ENCODE measurements at regions not wholly inside any gene's neighbourhood (a gene's known extent, or its start where the extent isn't known, plus 50 kb on each side); places are given as distances from the start of the nearest gene placed in this dataset.

DNA sequence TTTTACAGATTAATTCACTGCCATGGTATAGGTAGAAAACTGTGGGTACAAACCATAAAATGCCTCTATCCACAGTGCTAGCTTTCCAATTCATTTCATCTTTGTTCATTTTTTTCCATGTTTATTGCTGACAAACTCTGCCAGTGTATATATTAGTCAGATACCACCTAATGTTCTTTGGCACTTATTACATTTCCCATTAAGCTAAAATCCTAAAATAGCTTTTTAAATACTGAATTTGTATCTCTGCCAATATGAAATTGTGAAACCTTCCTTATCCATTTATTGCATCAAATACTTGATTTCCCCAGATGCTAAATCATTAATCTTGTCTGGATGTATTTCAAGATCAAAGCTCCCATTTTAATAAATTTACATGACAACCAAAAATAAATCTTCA, 150.1 kb upstream of the FSCB start:
- TF ChIP-seq, protein P1, sequence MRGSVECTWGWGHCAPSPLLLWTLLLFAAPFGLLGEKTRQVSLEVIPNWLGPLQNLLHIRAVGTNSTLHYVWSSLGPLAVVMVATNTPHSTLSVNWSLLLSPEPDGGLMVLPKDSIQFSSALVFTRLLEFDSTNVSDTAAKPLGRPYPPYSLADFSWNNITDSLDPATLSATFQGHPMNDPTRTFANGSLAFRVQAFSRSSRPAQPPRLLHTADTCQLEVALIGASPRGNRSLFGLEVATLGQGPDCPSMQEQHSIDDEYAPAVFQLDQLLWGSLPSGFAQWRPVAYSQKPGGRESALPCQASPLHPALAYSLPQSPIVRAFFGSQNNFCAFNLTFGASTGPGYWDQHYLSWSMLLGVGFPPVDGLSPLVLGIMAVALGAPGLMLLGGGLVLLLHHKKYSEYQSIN (CRISPR knock-in tag; IDR thresholded peaks at IDR 0.05; ENCODE audit: borderline replicate concordance), result no peak
- TF ChIP-seq FOSL1 (CRISPR knock-in tag; IDR thresholded peaks at IDR 0.05; ENCODE audit: borderline replicate concordance), result no peak
- TF ChIP-seq ETV5 (CRISPR knock-in tag; IDR thresholded peaks at IDR 0.05; ENCODE audit: borderline replicate concordance), result no peak
- TF ChIP-seq HOXD1 (CRISPR knock-in tag; IDR thresholded peaks at IDR 0.05), result no peak
- TF ChIP-seq TSC22D2 (CRISPR knock-in tag; IDR thresholded peaks at IDR 0.05; ENCODE audit: borderline replicate concordance), result no peak
- TF ChIP-seq, protein P2, sequence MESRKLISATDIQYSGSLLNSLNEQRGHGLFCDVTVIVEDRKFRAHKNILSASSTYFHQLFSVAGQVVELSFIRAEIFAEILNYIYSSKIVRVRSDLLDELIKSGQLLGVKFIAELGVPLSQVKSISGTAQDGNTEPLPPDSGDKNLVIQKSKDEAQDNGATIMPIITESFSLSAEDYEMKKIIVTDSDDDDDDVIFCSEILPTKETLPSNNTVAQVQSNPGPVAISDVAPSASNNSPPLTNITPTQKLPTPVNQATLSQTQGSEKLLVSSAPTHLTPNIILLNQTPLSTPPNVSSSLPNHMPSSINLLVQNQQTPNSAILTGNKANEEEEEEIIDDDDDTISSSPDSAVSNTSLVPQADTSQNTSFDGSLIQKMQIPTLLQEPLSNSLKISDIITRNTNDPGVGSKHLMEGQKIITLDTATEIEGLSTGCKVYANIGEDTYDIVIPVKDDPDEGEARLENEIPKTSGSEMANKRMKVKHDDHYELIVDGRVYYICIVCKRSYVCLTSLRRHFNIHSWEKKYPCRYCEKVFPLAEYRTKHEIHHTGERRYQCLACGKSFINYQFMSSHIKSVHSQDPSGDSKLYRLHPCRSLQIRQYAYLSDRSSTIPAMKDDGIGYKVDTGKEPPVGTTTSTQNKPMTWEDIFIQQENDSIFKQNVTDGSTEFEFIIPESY (CRISPR knock-in tag; IDR thresholded peaks at IDR 0.05), result no peak
- no peak for TF ChIP-seq ZC3H13 (CRISPR knock-in tag; IDR thresholded peaks at IDR 0.05)
- TF ChIP-seq ZNF556 (CRISPR knock-in tag; IDR thresholded peaks at IDR 0.05; ENCODE audit: borderline replicate concordance), result no peak
- TF ChIP-seq, protein P3, sequence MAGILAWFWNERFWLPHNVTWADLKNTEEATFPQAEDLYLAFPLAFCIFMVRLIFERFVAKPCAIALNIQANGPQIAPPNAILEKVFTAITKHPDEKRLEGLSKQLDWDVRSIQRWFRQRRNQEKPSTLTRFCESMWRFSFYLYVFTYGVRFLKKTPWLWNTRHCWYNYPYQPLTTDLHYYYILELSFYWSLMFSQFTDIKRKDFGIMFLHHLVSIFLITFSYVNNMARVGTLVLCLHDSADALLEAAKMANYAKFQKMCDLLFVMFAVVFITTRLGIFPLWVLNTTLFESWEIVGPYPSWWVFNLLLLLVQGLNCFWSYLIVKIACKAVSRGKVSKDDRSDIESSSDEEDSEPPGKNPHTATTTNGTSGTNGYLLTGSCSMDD (CRISPR knock-in tag; IDR thresholded peaks at IDR 0.05), result no peak
- no peak for TF ChIP-seq CHD4 (IDR thresholded peaks at IDR 0.05; ENCODE audit: borderline replicate concordance, low read length)
- no peak for TF ChIP-seq ZFP82 (CRISPR knock-in tag; IDR thresholded peaks at IDR 0.05; ENCODE audit: borderline replicate concordance)
- Histone ChIP-seq H4K20me1 (ENCODE audit: insufficient read depth, low read length) (no peaks in the 10 kb centered on the region), H3K79me2 (ENCODE audit: insufficient read depth, low read length) (no peaks in the 10 kb centered on the region), H3K9me3 (ENCODE audit: low read length) (no peaks in the 10 kb centered on the region), H3K9ac (ENCODE audit: insufficient read depth, low read depth, low read length) (no peak overlapping the region), H3K36me3 (replicated peaks in 1 of 2; ENCODE audit: control insufficient read depth in 1 of 2, insufficient read depth in 2 of 2, low read length in 2 of 2) (no peaks in the 10 kb centered on the region), H3K4me3 (replicated peaks in 1 of 3; ENCODE audit: insufficient read depth in 1 of 3, low read depth in 2 of 3, low read length in 3 of 3) (no peak overlapping the region), H3K4me2 (ENCODE audit: low read depth, low read length) (no peak overlapping the region), H3K4me1 (ENCODE audit: insufficient read depth, low read length) (no peaks in the 10 kb centered on the region), H3K27me3 (ENCODE audit: control insufficient read depth in 1 of 2, insufficient read depth in 2 of 2, low read length in 2 of 2) (no peaks in the 10 kb centered on the region), H2AFZ (ENCODE audit: low read length) (no peak overlapping the region), H3K27ac (ENCODE audit: extremely low read length, insufficient read depth, low read length) (no peak overlapping the region)
- intact Hi-C loops (cut with micrococcal nuclease; ENCODE audit: unreplicated experiment) (loop anchor here (5.0 kb wide), 1 partner anchor 1815 kb away; no protein-coding TSS in a partner anchor), in situ Hi-C loops (cut with HindIII; ENCODE audit: extremely low pct_ligation_motif_present, low pct_unique_long_range_greater_than_20kb) (no loop called here)
- ATAC-seq (no peak), DNase-seq (ENCODE audit: low spot score) (no peak), FAIRE-seq (no peak)
- BruUV-seq (replicated peaks), result no TSS peak
- POLR2A ChIA-PET, result no interaction called here
- CTCF ChIA-PET (ENCODE audit: low intra/inter-chr PET ratio, low total read pairs), result no interaction called here

All from HepG2 (cell line).